Smooth muscle cell of the brain vasculature (primary cell): ENCODE measurements at regions not wholly inside any gene's neighbourhood (a gene's known extent, or its start where the extent isn't known, plus 50 kb on each side); places are given as distances from the start of the nearest gene placed in this dataset.

Experiments used
- DNase-seq: peaks from one replicate; pipeline ENCODE4 v3.0.0-alpha.2; 2012; ENCODE audit warnings: low read depth, low spot score

- DNase-seq = no peak
These were observed 202.1 kb downstream of the NOVA1 start for GRCh38 chr14:26395726-26396125.

- DNase-seq = no peak
These were observed 203.6 kb downstream of the NOVA1 start for GRCh38 chr14:26394150-26394810.

GRCh38 chr14:26392498-26392897 is 205.3 kb downstream of the NOVA1 start:
- no peak for DNase-seq

GRCh38 chr14:26389646-26390508 is 208.0 kb downstream of the NOVA1 start:
- DNase-seq = no peak

GRCh38 chr14:26385310-26385709 is 212.5 kb downstream of the NOVA1 start:
- no peak for DNase-seq

GRCh38 chr14:26382901-26383685 is 214.7 kb downstream of the NOVA1 start:
- DNase-seq = no peak

- DNase-seq = no peak
These were observed 216.4 kb downstream of the NOVA1 start for GRCh38 chr14:26381405-26381804.

- no peak for DNase-seq
These were observed 217.2 kb downstream of the NOVA1 start for GRCh38 chr14:26380637-26381036.

- DNase-seq = no peak
These were observed 217.9 kb downstream of the NOVA1 start for GRCh38 chr14:26379951-26380350.

GRCh38 chr14:26377150-26377549 is 220.7 kb downstream of the NOVA1 start:
- no peak for DNase-seq

- no peak for DNase-seq
These were observed 227.7 kb downstream of the NOVA1 start for GRCh38 chr14:26370115-26370514.

GRCh38 chr14:26363689-26364088 is 234.1 kb downstream of the NOVA1 start:
- no peak for DNase-seq

GRCh38 chr14:26344596-26344995 is 253.2 kb downstream of the NOVA1 start:
- no peak for DNase-seq

GRCh38 chr14:26339381-26339780 is 258.5 kb downstream of the NOVA1 start:
- no peak for DNase-seq

GRCh38 chr14:26338231-26338630 is 259.6 kb downstream of the NOVA1 start:
- no peak for DNase-seq

GRCh38 chr14:26334288-26334687 is 263.5 kb downstream of the NOVA1 start:
- no peak for DNase-seq

GRCh38 chr14:26332966-26333365 is 264.9 kb downstream of the NOVA1 start:
- DNase-seq = no peak

- no peak for DNase-seq
These were observed 266.9 kb downstream of the NOVA1 start for GRCh38 chr14:26330982-26331381.

- DNase-seq = no peak
These were observed 269.0 kb downstream of the NOVA1 start for GRCh38 chr14:26328791-26329190.

- no peak for DNase-seq
These were observed 274.0 kb downstream of the NOVA1 start for GRCh38 chr14:26323869-26324268.

GRCh38 chr14:26320886-26321285 is 276.9 kb downstream of the NOVA1 start:
- no peak for DNase-seq

GRCh38 chr14:26319139-26319864 is 278.5 kb downstream of the NOVA1 start:
- no peak for DNase-seq
